GM12878 (cell line): ENCODE measurements at regions not wholly inside any gene's neighbourhood (a gene's known extent, or its start where the extent isn't known, plus 50 kb on each side); places are given as distances from the start of the nearest gene placed in this dataset.

Experiments used
- ATAC-seq: fragments of 200-7000 bp; cut with Tn5 transposase; 3 replicates; pipeline ENCODE4 v1.9.1; 2020; ENCODE audit warnings: mild to moderate bottlenecking, moderate library complexity
- BruUV-seq: library from RNA; stranded (reverse); fragments of 400-500 nt; replicated peaks from 2 replicates; lab custom pipeline; 2021; lab: Mats Ljungman, UMichigan
- CTCF ChIA-PET: fragments of 300-600 bp; sonication (Branson Sonifier 250); formaldehyde crosslinking; extraction: SDS; loops from one replicate; lab custom pipeline; 2021; ENCODE audit warnings: inconsistent platforms; lab: Yijun Ruan, JAX
- POLR2A ChIA-PET: fragments of 350-600 bp; formaldehyde crosslinking; extraction: SDS; loops from one replicate; lab custom pipeline; 2021; ENCODE audit warnings: inconsistent platforms; lab: Charles Lee
- RAD21 ChIA-PET: fragments of 300-600 bp; sonication (Branson Sonifier 250); formaldehyde crosslinking; loops from one replicate; lab custom pipeline; 2023; ENCODE audit warnings: antibody characterized with exemption; ENCODE audit not compliant: unreplicated experiment; lab: Charles Lee
- SMC1A ChIA-PET: fragments of 300-600 bp; sonication (Branson Sonifier 250); formaldehyde crosslinking; loops from one replicate; lab custom pipeline; 2023; ENCODE audit not compliant: unreplicated experiment, uncharacterized antibody; lab: Charles Lee
- DNase-seq: peaks from one replicate; pipeline ENCODE4 v3.0.0-alpha.2; 2011; ENCODE audit warnings: low read depth, low spot score
- FAIRE-seq: peaks from 3 replicates; lab custom pipeline; 2011; peaks lifted over from hg19 to GRCh38; lab: Jason Lieb, UNC
- H2AFZ ChIP-seq: 2 replicates; pipeline ENCODE4 v1.6.0; 2011; ENCODE audit warnings: low read depth, low read length, control low read depth; ENCODE audit not compliant: control insufficient read depth
- H3K27ac ChIP-seq: 2 replicates; pipeline ENCODE4 v1.5.1; 2011; ENCODE audit warnings: control low read depth; ENCODE audit not compliant: control insufficient read depth, insufficient read depth
- H3K27me3 ChIP-seq, 2 experiments: replicated peaks in 1 of 2; 2 replicates each; pipeline versions ENCODE4 v1.6.0 to v1.6.1; 2011; ENCODE audit warnings: low read length in 1 of 2; ENCODE audit not compliant: control insufficient read depth in 2 of 2, insufficient read depth in 2 of 2
- H3K36me3 ChIP-seq, 2 experiments: 2 replicates each; pipeline ENCODE4 v1.5.1; 2011; ENCODE audit warnings: low read length in 1 of 2; ENCODE audit not compliant: control insufficient read depth in 2 of 2, insufficient read depth in 2 of 2
- H3K4me1 ChIP-seq: 2 replicates; pipeline ENCODE4 v1.6.1; 2011; ENCODE audit warnings: mild to moderate bottlenecking, low read length, moderate library complexity, mixed read lengths; ENCODE audit not compliant: control insufficient read depth, insufficient read depth
- H3K4me2 ChIP-seq: 2 replicates; pipeline ENCODE4 v1.6.0; 2011; ENCODE audit warnings: control low read depth; ENCODE audit not compliant: control insufficient read depth, insufficient read depth
- H3K4me3 ChIP-seq: fragments of 200-600 bp; sonication (generic); 2 replicates; pipeline ENCODE4 v1.5.1; 2016
- H3K79me2 ChIP-seq: 2 replicates; pipeline ENCODE4 v1.6.0; 2011; ENCODE audit warnings: low read length; ENCODE audit not compliant: control insufficient read depth, insufficient read depth
- H3K9ac ChIP-seq: 2 replicates; pipeline ENCODE4 v1.8.0; 2011; ENCODE audit warnings: low read length, control low read depth, mixed read lengths; ENCODE audit not compliant: control insufficient read depth, insufficient read depth
- H3K9me3 ChIP-seq: replicated peaks from 3 replicates; pipeline ENCODE4 v1.5.1; 2011; ENCODE audit warnings: mild to moderate bottlenecking, low read length; ENCODE audit not compliant: control insufficient read depth, insufficient read depth
- H4K20me1 ChIP-seq: 2 replicates; pipeline ENCODE4 v1.6.0; 2011; ENCODE audit not compliant: control insufficient read depth, insufficient read depth
- BHLHE40 ChIP-seq, 2 experiments: fragments of 450-650 bp in 1 of 2; IDR thresholded peaks; 2 replicates each; pipeline ENCODE4 v1.6.1; 2011 to 2017; ENCODE audit warnings: low read depth in 2 of 2, borderline replicate concordance in 1 of 2, improper control_type of control experiment in 1 of 2, low read length in 1 of 2, mild to moderate bottlenecking in 1 of 2
- EZH2 ChIP-seq: IDR thresholded peaks from 2 replicates; pipeline ENCODE4 v1.6.1; 2012; ENCODE audit warnings: low read depth, mild to moderate bottlenecking, control low read depth, inconsistent platforms, low read length, borderline replicate concordance; ENCODE audit not compliant: control insufficient read depth
- MEF2B ChIP-seq: fragments of 450-650 bp; IDR thresholded peaks from 2 replicates; pipeline ENCODE4 v1.6.1; 2018; ENCODE audit warnings: mild to moderate bottlenecking, moderate library complexity; ENCODE audit not compliant: partially characterized antibody, poor library complexity, severe bottlenecking
- MYC ChIP-seq: IDR thresholded peaks from 2 replicates; pipeline ENCODE4 v1.6.1; 2011; ENCODE audit warnings: mild to moderate bottlenecking, low read length, moderate library complexity, inconsistent platforms; ENCODE audit not compliant: insufficient read depth, insufficient replicate concordance, insufficient read length, severe bottlenecking
- RAD51 ChIP-seq: fragments of 450-650 bp; IDR thresholded peaks from 2 replicates; pipeline ENCODE4 v1.6.1; 2016; ENCODE audit warnings: moderate library complexity, mild to moderate bottlenecking, inconsistent platforms
- SPI1 ChIP-seq: IDR thresholded peaks from 2 replicates; pipeline ENCODE4 v1.6.1; 2011; ENCODE audit warnings: low read depth, mild to moderate bottlenecking, low read length, moderate library complexity, borderline replicate concordance; ENCODE audit not compliant: insufficient read depth
- WGBS: methylation state at CpG from one replicate; pipeline ENCODE4 v1.1.6; 2016; ENCODE audit warnings: low lambda C conversion rate; ENCODE audit not compliant: insufficient replicate concordance, insufficient coverage; ENCODE audit errors: missing lambda C conversion rate; 5-methylcytosine and 5-hydroxymethylcytosine counted together
- in situ Hi-C: fragments of 300-500 bp; cut with MboI; formaldehyde crosslinking; loops from 9 replicates; pipeline ENCODE4 v1.14.3; 2018; ENCODE audit warnings: mixed read lengths
- intact Hi-C: fragments of 100-400 bp; cut with micrococcal nuclease; formaldehyde crosslinking; loops from one replicate; pipeline ENCODE4 v1.14.2; 2022; ENCODE audit not compliant: unreplicated experiment
- TF ChIP-seq, protein P1 (sequence below): fragments of 450-650 bp; formaldehyde crosslinking; IDR thresholded peaks from 2 replicates; pipeline ENCODE4 v1.4.0; 2022; ENCODE audit warnings: mild to moderate bottlenecking, moderate library complexity

DNA sequence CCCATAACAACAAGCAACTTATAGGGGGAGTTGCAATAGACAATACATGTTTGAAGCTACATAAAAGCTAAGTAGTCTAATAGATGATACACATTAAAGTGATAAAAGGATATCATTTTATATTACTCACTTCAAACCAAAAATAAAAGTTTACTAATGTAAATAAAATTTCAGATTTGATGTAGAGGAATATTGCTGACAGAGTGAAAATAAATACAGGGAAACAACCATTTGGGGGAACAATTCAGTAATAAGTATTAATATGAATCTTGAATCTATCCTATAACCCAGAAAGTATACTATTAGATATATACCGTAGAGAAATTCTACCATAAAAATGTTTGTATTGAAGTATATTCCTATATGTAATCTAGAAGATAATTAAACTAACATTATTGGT, 1248.9 kb upstream of the EPHA6 start (continued):
- TF ChIP-seq EZH2 = no peak
- TF ChIP-seq, protein P1, sequence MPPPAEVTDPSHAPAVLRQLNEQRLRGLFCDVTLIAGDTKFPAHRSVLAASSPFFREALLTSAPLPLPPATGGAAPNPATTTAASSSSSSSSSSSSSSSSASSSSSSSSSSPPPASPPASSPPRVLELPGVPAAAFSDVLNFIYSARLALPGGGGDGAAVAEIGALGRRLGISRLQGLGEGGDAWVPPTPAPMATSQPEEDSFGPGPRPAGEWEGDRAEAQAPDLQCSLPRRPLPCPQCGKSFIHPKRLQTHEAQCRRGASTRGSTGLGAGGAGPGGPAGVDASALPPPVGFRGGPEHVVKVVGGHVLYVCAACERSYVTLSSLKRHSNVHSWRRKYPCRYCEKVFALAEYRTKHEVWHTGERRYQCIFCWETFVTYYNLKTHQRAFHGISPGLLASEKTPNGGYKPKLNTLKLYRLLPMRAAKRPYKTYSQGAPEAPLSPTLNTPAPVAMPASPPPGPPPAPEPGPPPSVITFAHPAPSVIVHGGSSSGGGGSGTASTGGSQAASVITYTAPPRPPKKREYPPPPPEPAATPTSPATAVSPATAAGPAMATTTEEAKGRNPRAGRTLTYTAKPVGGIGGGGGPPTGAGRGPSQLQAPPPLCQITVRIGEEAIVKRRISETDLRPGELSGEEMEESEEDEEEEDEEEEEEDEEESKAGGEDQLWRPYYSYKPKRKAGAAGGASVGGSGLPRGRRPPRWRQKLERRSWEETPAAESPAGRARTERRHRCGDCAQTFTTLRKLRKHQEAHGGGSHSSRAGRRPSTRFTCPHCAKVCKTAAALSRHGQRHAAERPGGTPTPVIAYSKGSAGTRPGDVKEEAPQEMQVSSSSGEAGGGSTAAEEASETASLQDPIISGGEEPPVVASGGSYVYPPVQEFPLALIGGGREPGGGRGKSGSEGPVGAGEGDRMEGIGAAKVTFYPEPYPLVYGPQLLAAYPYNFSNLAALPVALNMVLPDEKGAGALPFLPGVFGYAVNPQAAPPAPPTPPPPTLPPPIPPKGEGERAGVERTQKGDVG = no peak

DNA sequence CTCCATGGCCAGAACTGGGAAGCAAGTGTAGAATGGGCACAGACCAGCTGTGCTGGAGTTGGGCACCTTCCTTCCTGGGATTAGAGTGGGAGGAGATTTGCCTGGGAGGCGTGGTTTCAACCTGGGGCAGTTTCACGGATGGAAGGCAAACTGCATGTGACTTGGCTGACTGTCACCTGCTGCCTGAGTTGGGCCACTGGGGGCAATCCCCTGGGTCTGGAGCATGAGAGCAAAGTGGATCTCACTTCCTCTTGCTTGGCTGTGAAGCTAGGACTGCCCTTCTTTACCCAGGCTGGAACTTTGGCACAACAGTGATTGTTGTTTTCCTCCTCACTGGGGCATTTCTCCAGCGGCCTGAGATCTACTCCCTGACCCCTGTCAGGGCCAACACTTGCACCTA, 1247.0 kb upstream of the EPHA6 start:
- ChIA-PET CTCF (no interaction called here), SMC1A (interaction anchor here (0.9 to 1.6 kb wide), 2 partner anchors 8 to 11 kb away, joined by 3 to 6 read pairs; no protein-coding TSS in a partner anchor), RAD21 (interaction anchor here (1.3 kb wide), 1 partner anchor 23 kb away, joined by 3 read pairs; no protein-coding TSS in a partner anchor), POLR2A (no interaction called here)
- no peaks in the 10 kb centered on the region for H3K79me2 ChIP-seq
- no peak overlapping the region for H3K27ac ChIP-seq
- 15% methylated on average over 3 of the region's 3 CpGs for WGBS
- H3K27me3 ChIP-seq = no peaks in the 10 kb centered on the region
- H2AFZ ChIP-seq = no peak overlapping the region
- H3K36me3 ChIP-seq = no peaks in the 10 kb centered on the region
- in situ Hi-C loops (no loop called here), intact Hi-C loops (no loop called here)
- peak; percentile 95 for ATAC-seq
- H4K20me1 ChIP-seq = no peaks in the 10 kb centered on the region
- no peaks in the 10 kb centered on the region; the same call in 2 of the 3 replicates for H3K9me3 ChIP-seq
- BruUV-seq = no TSS peak
- FAIRE-seq = no peak
- no peak overlapping the region for H3K9ac ChIP-seq
- no peak overlapping the region for H3K4me2 ChIP-seq
- H3K4me1 ChIP-seq = no peaks in the 10 kb centered on the region
- no peak for DNase-seq
- peak in 1 of 2 experiments; percentile 73; a peak in 1 of 4 replicates for TF ChIP-seq BHLHE40 (IDR thresholded peaks at IDR 0.05; ENCODE audit: borderline replicate concordance in 1 of 2, low read depth in 2 of 2, low read length in 1 of 2)
- TF ChIP-seq MEF2B = peak; percentile 36
- TF ChIP-seq RAD51 = peak; percentile 34; the same call in 1 of the 2 replicates
- TF ChIP-seq SPI1 = peak; percentile 71; the same call in 1 of the 2 replicates
- TF ChIP-seq MYC = no peak
- H3K4me3 ChIP-seq = no peak overlapping the region
